WTC11 (cell line): ENCODE measurements at regions not wholly inside any gene's neighbourhood (a gene's known extent, or its start where the extent isn't known, plus 50 kb on each side); places are given as distances from the start of the nearest gene placed in this dataset.

ENCODE experiments used
- NR2C2 ChIP-seq: sonication (generic); formaldehyde crosslinking; IDR thresholded peaks from 2 replicates; pipeline ENCODE4 v1.8.0; 2022; ENCODE audit warnings: mild to moderate bottlenecking, missing genetic modification reagents
- TF ChIP-seq, protein P1 (sequence below): sonication (generic); formaldehyde crosslinking; IDR thresholded peaks from 2 replicates; pipeline ENCODE4 v1.8.1; 2023; ENCODE audit warnings: mild to moderate bottlenecking, missing genetic modification reagents, moderate library complexity
- TF ChIP-seq, protein P2 (sequence below): sonication (generic); formaldehyde crosslinking; IDR thresholded peaks from 2 replicates; pipeline ENCODE4 v1.8.0; 2022; ENCODE audit warnings: mild to moderate bottlenecking, missing genetic modification reagents
- TF ChIP-seq, protein P3 (sequence below): fragments of 250-450 bp; sonication (Bioruptor Pico); IDR thresholded peaks from 2 replicates; pipeline ENCODE4 v2.1.2; 2022; ENCODE audit warnings: mild to moderate bottlenecking, moderate library complexity

DNA sequence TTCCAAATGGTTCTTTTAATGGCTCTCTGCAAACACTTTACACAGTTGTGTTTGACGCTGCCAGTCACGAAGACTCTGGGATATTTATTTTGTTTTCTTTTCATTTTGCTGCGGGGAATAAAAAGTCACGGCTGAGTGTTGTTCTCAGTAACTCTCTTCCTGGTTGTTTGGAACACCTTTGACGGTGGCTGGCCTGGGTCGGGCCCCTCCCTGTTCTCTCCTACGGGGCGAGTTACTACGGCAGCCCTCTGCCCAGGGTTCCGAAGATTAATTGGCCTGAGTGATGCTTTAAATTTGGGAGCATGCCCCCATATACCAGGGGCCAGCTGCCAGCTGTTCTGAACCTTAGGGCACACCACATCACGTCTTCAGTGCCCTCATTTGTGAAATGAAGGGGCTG lies 84.7 kb downstream of the GATA6 start:
- TF ChIP-seq, protein P1, sequence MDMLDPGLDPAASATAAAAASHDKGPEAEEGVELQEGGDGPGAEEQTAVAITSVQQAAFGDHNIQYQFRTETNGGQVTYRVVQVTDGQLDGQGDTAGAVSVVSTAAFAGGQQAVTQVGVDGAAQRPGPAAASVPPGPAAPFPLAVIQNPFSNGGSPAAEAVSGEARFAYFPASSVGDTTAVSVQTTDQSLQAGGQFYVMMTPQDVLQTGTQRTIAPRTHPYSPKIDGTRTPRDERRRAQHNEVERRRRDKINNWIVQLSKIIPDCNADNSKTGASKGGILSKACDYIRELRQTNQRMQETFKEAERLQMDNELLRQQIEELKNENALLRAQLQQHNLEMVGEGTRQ (CRISPR knock-in tag) = no peak
- TF ChIP-seq, protein P2, sequence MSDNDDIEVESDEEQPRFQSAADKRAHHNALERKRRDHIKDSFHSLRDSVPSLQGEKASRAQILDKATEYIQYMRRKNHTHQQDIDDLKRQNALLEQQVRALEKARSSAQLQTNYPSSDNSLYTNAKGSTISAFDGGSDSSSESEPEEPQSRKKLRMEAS (CRISPR knock-in tag) = no peak
- TF ChIP-seq, protein P3, sequence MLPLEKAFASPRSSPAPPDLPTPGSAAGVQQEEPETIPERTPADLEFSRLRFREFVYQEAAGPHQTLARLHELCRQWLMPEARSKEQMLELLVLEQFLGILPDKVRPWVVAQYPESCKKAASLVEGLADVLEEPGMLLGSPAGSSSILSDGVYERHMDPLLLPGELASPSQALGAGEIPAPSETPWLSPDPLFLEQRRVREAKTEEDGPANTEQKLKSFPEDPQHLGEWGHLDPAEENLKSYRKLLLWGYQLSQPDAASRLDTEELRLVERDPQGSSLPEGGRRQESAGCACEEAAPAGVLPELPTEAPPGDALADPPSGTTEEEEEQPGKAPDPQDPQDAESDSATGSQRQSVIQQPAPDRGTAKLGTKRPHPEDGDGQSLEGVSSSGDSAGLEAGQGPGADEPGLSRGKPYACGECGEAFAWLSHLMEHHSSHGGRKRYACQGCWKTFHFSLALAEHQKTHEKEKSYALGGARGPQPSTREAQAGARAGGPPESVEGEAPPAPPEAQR (CRISPR knock-in tag) = no peak
- no peak for TF ChIP-seq NR2C2 (CRISPR knock-in tag)
